NT2/D1 (cell line): ENCODE measurements at regions not wholly inside any gene's neighbourhood (a gene's known extent, or its start where the extent isn't known, plus 50 kb on each side); places are given as distances from the start of the nearest gene placed in this dataset.

ENCODE experiments used
- DNase-seq: peaks from one replicate; pipeline ENCODE4 v3.0.0-alpha.2; 2011; ENCODE audit warnings: low read depth, low spot score
- H3K27me3 ChIP-seq: 2 replicates; pipeline ENCODE4 v1.6.0; 2011; ENCODE audit warnings: mild to moderate bottlenecking; ENCODE audit not compliant: insufficient read length, insufficient read depth
- H3K36me3 ChIP-seq: 2 replicates; pipeline ENCODE4 v1.6.1; 2011; ENCODE audit warnings: mild to moderate bottlenecking, low read length, mixed read lengths; ENCODE audit not compliant: insufficient read depth, insufficient read length
- H3K4me1 ChIP-seq: 2 replicates; pipeline ENCODE4 v1.5.1; 2011; ENCODE audit not compliant: insufficient read depth, insufficient read length
- H3K4me3 ChIP-seq: 2 replicates; pipeline ENCODE4 v1.5.1; 2011; ENCODE audit warnings: low read depth; ENCODE audit not compliant: insufficient read length
- H3K9ac ChIP-seq: 2 replicates; pipeline ENCODE4 v1.6.0; 2011; ENCODE audit warnings: low read depth; ENCODE audit not compliant: insufficient read length
- H3K9me3 ChIP-seq: 2 replicates; pipeline ENCODE4 v1.5.1; 2011; ENCODE audit warnings: mild to moderate bottlenecking, low read length; ENCODE audit not compliant: insufficient read depth
- SUZ12 ChIP-seq: IDR thresholded peaks from 2 replicates; pipeline ENCODE4 v1.6.1; 2011; ENCODE audit not compliant: insufficient read length, insufficient read depth; ENCODE audit errors: extremely low read depth
- YY1 ChIP-seq: IDR thresholded peaks from 2 replicates; pipeline ENCODE4 v1.6.1; 2011; ENCODE audit not compliant: insufficient read length, insufficient read depth
- ZNF274 ChIP-seq: IDR thresholded peaks from 2 replicates; pipeline ENCODE4 v1.6.1; 2011; ENCODE audit warnings: mild to moderate bottlenecking, low read depth, low read length

GRCh38 chr5:39650008-39650762 is 225.4 kb upstream of the DAB2 start:
- no peak for DNase-seq
- Histone ChIP-seq H3K9ac (no peak overlapping the region), H3K27me3 (no peaks in the 10 kb centered on the region), H3K9me3 (no peaks in the 10 kb centered on the region), H3K4me3 (no peak overlapping the region), H3K4me1 (no peaks in the 10 kb centered on the region), H3K36me3 (no peaks in the 10 kb centered on the region)
- TF ChIP-seq SUZ12, result no peak
- no peak for TF ChIP-seq YY1
- no peak for TF ChIP-seq ZNF274

- no peaks in the 10 kb centered on the region for H3K36me3 ChIP-seq
- H3K9me3 ChIP-seq, result no peaks in the 10 kb centered on the region
- no peak for TF ChIP-seq YY1
- no peak overlapping the region for H3K9ac ChIP-seq
- DNase-seq, result no peak
- H3K4me1 ChIP-seq, result no peaks in the 10 kb centered on the region
- no peak overlapping the region for H3K4me3 ChIP-seq
- H3K27me3 ChIP-seq, result no peaks in the 10 kb centered on the region
Measured at GRCh38 chr5:39648848-39649227, 224.1 kb upstream of the DAB2 start.

DNA sequence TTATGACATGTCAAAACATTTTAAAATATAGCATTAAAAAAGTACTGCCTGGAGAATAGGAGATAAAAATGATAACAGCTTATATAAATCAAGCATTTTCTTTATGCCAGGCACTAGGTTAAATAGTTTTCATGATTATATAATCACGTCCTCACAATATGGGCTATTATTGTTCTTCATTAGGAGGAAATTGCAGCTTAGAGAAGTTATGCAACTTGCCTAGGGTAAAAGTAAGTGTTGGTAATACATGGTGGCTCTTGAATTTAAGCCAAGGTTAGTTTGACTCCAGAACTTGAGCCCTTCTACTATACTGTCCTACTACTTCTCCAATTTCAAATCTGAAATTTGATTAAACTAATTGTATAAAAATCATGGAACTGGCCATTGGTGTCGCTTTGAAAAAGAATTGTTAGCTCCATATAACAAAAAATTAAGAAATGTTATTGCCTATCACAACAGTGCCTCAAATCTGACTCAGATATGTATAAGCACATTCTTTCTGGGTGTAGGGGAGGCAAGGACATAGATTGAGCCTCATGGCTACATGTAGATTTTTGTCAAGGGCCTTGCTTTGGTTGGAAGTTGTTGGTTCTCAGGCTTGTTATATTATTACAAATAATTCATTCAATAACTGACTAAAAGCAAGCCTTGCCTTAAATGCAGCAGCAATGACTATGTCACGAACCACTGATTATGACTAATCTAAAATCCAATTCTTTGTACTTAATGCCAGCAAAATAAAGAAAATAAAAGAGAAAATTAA is 223.5 kb upstream of the DAB2 start:
- no peak for DNase-seq
- Histone ChIP-seq H3K4me1 (no peaks in the 10 kb centered on the region), H3K9me3 (no peaks in the 10 kb centered on the region), H3K27me3 (no peaks in the 10 kb centered on the region), H3K36me3 (no peaks in the 10 kb centered on the region), H3K4me3 (no peak overlapping the region), H3K9ac (no peak overlapping the region)
- no peak for TF ChIP-seq ZNF274
- no peak for TF ChIP-seq YY1
- TF ChIP-seq SUZ12, result no peak

DNA sequence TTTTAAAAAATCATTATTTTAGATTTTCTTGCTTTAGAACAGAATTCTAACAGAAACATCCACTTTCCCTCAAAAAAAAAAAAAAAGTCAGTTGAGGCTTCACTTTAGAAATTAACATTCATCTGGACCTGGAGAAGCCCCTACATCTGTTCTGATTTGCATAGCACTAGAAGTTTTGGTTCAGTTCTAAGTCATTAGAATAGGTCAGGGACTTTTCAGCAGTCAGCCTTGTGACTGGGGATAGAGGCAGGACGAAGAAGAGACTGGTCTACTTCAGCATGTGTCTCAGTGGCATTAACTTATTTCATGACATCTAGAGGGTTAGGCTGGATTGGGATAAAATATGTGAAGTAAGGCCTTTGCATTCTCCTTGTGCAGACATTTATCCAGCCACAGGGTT is 215.8 kb upstream of the DAB2 start:
- H3K27me3 ChIP-seq, result no peaks in the 10 kb centered on the region
- H3K9ac ChIP-seq, result no peak overlapping the region
- H3K4me1 ChIP-seq, result no peaks in the 10 kb centered on the region
- no peak overlapping the region for H3K4me3 ChIP-seq
- TF ChIP-seq YY1 (no peak), ZNF274 (no peak), SUZ12 (no peak)
- DNase-seq, result no peak
- H3K36me3 ChIP-seq, result no peaks in the 10 kb centered on the region
- H3K9me3 ChIP-seq, result no peaks in the 10 kb centered on the region

DNA sequence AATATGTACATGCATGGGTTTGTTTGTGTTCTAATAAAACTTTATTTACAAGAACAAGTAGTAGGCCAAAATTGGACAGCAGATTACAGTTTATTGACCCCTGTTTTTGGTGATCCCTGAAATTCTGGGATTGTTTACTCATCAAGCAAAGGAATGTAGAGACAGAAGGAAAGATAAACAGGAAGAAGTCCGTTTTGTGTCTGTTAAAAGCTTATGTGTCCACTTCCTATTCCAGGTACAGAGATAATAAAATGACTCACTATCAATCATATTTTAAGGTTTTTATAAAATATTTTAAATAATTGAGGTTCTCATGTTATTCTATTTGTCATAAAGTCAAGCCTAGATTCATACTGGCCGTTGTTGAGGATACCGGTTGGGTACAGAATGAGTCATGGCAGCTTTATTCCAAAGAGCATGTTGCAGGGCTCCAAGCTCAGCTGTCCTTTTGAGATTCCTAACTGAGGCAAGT is 214.9 kb upstream of the DAB2 start:
- Histone ChIP-seq H3K4me3 (no peak overlapping the region), H3K36me3 (no peaks in the 10 kb centered on the region), H3K27me3 (no peaks in the 10 kb centered on the region), H3K4me1 (no peaks in the 10 kb centered on the region), H3K9me3 (no peaks in the 10 kb centered on the region), H3K9ac (no peak overlapping the region)
- no peak for TF ChIP-seq ZNF274
- no peak for TF ChIP-seq SUZ12
- no peak for TF ChIP-seq YY1
- no peak for DNase-seq

GRCh38 chr5:39638813-39639212 is 214.0 kb upstream of the DAB2 start:
- H3K27me3 ChIP-seq, result no peaks in the 10 kb centered on the region
- no peaks in the 10 kb centered on the region for H3K36me3 ChIP-seq
- no peak overlapping the region for H3K4me3 ChIP-seq
- no peaks in the 10 kb centered on the region for H3K4me1 ChIP-seq
- H3K9me3 ChIP-seq, result no peaks in the 10 kb centered on the region
- no peak overlapping the region for H3K9ac ChIP-seq
- no peak for DNase-seq
- no peak for TF ChIP-seq ZNF274
- no peak for TF ChIP-seq SUZ12
- TF ChIP-seq YY1, result no peak

GRCh38 chr5:39633057-39633456 is 208.3 kb upstream of the DAB2 start:
- Histone ChIP-seq H3K9ac (no peak overlapping the region), H3K27me3 (no peaks in the 10 kb centered on the region), H3K4me3 (no peak overlapping the region), H3K36me3 (no peaks in the 10 kb centered on the region), H3K4me1 (no peaks in the 10 kb centered on the region), H3K9me3 (no peaks in the 10 kb centered on the region)
- DNase-seq, result no peak
- TF ChIP-seq ZNF274 (no peak), SUZ12 (no peak), YY1 (no peak)
